Hematopoietic multipotent progenitor cell treated with erythropoietin and hydrocortisone succinate and interleukin-3 and kit ligand, for 8 days (in vitro differentiated cells): ENCODE measurements at regions not wholly inside any gene's neighbourhood (a gene's known extent, or its start where the extent isn't known, plus 50 kb on each side); places are given as distances from the start of the nearest gene placed in this dataset.

Source experiments
- DNase-seq: peaks from one replicate; pipeline ENCODE4 v3.0.0-alpha.2; 2015

- no peak for DNase-seq
Measured at GRCh38 chr6:40788661-40789655, 201.8 kb upstream of the LRFN2 start.

GRCh38 chr6:40782355-40782754 is 195.2 kb upstream of the LRFN2 start:
- DNase-seq: no peak

DNA sequence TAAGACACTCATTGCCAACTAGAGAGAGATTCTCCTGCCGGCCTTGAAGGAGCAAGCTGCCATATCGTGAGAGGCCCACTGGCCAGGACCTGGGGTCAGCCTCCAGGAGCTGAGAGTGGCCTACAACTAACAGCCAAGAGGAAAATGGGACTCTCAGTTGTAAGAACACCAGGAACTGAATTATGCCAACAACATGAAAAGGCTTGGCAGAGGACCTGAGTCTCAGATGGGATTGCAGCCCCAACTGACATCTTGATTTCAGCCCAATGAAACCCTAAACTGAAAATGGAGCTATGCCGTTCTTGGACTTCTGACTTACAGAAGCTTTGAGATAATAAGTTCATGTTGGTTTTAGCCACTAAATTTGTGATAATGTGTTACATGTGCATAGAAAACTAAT is 193.5 kb upstream of the LRFN2 start:
- no peak for DNase-seq

DNA sequence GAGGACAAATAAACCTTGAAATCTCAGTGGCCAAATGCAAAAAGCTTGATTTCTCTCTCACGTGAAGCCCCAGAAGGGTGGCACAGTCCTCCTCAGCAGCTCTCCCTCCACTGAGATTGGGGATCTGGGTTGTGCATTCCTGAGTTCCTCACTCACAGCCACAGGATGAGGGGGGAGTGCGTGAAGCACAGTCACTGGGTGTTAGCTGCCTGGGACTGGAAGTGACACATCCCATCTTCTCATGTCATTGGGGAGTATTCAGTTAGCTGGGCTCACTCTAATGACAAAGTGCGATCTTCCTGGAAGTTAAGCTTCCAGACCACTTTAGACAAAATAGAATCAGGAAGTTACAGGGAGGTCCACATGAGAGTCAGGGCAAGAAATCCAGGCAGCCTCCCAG is 192.2 kb upstream of the LRFN2 start:
- no peak for DNase-seq

DNA sequence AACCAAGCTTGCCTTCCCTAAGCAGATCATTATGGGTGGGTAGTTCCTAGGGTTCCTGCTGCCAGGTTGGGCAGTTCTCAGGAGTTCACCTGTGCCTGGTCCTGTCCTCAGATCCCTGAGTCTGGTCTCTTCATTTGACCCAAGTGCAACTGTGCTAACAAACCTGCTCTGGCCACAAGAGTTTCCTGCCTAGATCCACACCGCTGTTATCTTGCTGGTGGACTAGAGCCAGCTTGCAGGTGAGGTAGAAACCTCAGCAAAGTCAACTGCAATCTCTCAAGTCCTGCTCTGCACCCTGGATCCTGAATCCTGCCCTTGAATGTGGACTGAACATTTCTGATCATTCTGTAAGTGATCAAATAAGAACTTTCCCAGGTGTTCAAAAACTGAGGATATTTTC is 191.8 kb upstream of the LRFN2 start:
- DNase-seq: no peak

DNA sequence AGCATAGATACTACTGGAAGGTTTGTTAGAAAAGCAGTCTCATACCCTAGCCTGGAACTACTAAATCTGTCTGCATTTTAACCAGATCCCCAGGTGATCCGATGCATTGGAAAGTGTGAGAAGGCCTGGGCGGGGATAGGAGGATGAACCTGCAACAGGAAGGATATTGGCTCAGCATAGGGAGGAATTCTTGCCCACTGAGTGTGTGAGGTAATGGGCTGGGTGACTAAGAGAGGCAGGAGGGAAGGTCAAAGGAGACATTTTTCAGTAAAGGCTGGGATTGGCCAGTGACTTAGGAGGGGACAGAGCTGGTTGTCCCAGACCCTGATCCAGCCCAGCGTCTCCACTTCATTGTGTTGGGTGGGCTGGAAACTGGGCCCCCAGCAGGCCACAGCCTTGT is 191.0 kb upstream of the LRFN2 start:
- DNase-seq: no peak

DNA sequence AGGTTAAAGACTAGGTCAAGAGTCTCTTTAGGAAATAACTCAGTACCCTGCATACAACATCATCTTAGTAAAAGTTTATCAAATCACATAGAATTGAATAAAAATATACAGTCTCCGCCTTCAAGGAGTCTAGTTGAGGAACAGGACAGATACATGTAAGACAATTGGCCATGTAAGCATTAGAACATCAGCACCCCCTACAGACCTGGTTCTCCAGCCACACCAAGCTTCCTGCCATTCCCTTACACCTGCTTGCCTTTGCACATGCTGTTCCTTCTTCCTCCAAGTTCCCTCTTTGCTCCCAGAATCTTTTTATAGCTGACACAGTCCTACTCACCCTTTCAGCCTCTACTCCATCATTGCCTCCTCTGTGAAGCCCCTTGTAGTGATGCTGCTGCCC is 187.8 kb upstream of the LRFN2 start:
- peak; percentile 26 for DNase-seq

GRCh38 chr6:40770794-40771193 is 183.6 kb upstream of the LRFN2 start:
- no peak for DNase-seq

DNA sequence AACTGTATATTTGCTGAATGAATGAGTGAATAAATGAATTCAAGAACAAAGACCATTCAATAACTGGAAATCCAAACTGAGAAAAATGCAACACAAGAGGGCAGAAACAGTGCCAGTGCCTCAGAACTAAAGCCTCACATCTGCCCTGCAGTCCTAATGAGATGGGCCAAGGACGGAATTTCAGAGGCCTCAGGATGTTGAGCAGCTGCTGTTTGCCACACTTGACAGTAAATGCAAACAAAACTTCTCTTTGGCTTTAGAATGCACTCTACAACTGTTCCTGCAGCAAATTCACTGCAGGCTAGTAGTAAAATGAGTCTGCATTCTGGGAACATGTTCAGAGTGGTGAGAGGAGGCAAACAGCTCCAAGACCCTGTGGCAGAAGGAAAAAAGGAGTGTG is 177.6 kb upstream of the LRFN2 start:
- DNase-seq: no peak

DNA sequence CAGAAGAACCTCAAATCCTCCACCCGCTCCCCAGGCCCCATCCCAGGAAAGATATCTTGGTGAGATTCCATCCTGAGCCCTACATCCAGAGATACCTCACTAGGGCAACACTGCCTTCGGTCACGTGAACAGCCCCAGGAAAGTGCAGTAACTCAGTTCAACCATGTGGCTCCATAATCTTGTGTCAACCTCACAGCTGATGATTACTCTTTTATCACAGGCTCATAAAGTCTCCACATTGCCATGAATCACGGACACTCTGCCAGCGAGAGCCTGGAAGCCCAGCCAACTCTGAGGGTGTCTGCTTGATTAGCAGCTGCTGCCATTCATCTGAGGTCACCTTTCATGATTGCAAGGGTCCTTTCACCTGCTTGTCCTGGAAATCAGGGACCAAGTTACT is 175.8 kb upstream of the LRFN2 start:
- DNase-seq: no peak

GRCh38 chr6:40760887-40761286 is 173.7 kb upstream of the LRFN2 start:
- no peak for DNase-seq

DNA sequence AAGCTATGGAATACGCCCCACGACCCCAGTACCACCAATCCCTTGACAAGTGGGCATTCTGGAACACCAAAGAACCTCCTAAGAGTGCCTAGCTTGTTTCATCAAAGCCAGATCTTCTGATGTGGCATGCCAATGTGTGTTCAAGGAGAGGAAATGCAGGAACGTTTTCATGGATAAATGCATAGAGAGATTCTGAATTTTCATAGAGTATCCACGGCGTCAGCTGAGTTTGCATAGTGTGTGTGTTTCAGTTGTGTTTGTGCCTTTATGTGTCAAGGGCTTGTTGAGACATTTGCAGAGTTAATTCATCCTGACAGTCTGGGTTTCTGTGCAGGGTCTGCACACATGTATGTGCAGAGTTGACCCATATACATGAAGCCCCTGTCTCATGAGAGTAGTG is 172.7 kb upstream of the LRFN2 start:
- no peak for DNase-seq

GRCh38 chr6:40759264-40759663 is 172.1 kb upstream of the LRFN2 start:
- DNase-seq: no peak

GRCh38 chr6:40755749-40756452 is 168.7 kb upstream of the LRFN2 start:
- DNase-seq: no peak

GRCh38 chr6:40755046-40755681 is 168.0 kb upstream of the LRFN2 start:
- no peak for DNase-seq

DNA sequence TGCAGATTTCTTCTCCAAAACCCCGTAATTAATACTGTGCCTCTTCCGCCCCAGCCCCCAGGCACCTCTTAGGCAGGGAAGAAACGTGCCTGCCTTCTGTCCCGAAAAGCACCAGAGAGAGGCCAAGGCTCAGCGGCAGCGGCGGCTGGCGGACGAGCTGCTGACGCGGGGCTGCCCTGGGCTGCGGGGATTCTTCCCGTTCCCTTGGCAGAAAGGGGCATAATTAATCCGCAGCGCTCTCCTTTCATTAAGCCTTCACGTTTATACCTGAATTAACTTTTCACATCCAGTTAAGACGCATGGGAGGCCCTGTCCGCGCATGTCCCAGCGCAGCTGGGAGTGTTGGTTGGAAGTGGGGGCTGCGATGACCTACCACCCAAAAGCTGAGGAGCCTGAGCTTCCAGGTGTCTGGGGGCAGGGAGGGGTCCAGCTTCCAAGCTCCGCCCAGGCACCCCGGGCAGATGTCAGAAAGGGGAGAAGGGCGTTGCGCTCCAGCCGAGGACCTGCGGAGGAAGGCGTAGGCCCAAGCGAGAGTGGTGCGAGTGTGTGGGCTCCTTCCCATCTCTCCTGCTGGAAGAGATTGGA is 167.4 kb upstream of the LRFN2 start:
- no peak for DNase-seq

DNA sequence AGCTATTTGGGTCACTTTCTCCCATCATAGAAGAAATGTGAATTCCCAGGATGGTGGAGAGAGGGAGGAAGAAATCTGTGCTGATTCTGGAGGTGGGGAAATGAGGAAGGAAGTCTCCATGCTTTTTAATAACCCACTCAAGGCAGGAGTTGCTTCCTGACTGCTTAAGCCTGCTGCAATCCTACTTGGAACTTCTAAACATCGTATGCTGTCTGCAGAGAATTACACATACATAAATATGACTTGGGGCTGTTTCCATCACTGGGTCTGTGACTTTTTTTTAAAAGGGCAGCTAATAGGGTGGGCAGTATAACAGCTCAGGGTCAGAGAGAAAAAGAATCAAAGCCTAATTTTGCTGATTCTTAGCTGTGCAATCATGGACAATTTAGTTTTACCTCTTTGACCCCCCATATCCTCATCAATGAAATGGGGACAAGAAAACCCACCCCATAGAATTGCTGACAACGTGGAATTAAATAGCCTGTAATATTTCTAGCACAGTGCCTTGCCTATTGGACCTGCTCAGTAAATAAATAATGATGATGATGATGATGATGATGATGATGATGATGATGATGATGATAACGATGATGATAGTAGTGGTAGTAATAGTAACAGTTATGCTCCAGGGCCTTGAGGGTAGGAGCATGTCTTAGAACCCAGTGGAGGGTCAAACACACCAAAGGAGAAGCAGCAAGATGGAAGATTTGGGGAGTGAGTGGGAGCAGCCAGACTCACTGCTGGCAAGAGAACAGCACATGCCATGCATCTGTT is 166.7 kb upstream of the LRFN2 start:
- no peak for DNase-seq

DNA sequence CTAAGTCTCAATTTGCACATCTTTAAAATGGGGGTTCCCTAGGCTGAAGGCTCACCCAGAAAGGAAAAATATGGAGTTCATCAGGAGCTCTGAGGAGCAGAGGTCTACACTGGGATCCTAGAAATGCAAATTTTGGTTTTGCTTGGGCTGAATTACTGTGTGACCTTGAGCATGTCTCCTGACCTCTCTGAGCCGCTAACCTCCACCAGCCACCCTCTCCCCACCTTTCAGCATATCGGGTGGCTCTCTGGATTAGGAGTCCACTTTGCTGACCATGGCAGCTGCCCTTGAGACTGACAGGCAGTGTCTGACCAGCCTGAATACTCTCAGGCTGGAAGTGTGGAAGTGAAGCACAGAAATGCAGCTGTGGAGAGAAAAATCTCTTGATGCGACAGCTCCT is 165.9 kb upstream of the LRFN2 start:
- DNase-seq: no peak

DNA sequence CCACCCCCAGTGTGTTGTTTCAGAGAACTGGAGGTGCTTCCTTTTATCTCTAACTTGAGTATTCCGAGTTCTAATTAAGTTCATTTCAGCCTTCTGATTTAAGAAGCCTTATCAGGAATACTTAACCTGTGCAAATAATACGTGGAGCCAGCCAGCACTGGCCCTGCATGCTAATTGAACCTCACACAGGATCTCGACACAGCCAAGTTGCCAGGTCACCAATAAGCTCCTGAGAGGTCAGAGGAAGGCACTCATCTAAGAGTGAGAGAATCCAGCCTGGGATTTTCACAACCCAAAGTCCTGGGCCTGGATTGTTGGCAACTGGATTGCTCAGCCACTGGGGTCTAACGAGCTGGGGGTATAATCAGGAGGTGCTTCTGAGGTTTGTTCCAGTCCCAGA is 157.7 kb upstream of the LRFN2 start:
- DNase-seq: no peak

DNA sequence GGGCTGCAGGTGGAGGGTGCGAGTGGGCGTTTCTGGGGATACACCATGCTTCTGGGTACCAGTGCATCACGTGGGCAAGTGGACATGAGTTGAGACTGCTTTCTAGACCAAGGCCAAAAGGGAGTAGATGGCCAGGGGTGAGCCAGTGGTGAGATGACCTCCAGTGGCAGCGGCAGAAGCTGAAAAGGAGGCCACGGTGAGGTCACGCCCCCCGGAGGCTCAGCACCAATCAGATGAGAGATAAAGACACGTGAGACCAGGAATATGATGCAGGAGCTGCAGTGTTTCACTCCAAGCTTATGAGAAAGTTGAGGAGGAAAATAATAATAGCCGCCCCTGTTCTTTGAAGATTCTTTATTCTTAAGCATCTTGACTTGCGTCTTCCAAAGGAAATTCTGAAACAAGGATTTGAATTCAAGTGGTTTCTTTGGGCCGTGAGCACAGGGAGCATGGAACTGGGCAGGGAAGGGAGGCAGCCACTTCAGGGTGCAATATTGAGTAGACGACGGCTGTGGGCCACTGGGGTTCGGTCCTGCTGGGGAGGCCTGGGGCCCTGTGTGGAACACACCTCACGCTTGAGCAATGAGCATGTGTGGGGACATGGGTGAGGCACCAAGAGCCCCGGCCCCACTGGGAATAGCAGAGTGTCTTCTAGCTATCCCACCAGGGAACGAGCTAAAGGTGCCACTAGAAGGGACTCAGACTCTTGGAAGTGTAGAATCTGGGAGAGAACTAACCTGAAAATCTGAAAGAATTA is 156.7 kb upstream of the LRFN2 start:
- DNase-seq: no peak

GRCh38 chr6:40743226-40743625 is 156.1 kb upstream of the LRFN2 start:
- DNase-seq: no peak

- no peak for DNase-seq
Measured at GRCh38 chr6:40740518-40740917, 153.4 kb upstream of the LRFN2 start.
